ENCODE measurements at regions not wholly inside any gene's neighbourhood (a gene's known extent, or its start where the extent isn't known, plus 50 kb on each side); places are given as distances from the start of the nearest gene placed in this dataset.

GRCh38 chr5:105821800-105822199, 1848.9 kb downstream of the EFNA5 start:
- TF ChIP-seq FOXP2 (optimal IDR thresholded peaks at IDR 0.05; ENCODE audit: borderline replicate concordance, extremely low read depth, extremely low read length, insufficient read depth) (no peak), REST (IDR thresholded peaks at IDR 0.05; ENCODE audit: insufficient read depth in 1 of 2, low read depth in 2 of 2, low read length in 2 of 2) (no peak), TAF1 (IDR thresholded peaks at IDR 0.05; ENCODE audit: borderline replicate concordance, insufficient read depth, low read length) (no peak), SIN3A (IDR thresholded peaks at IDR 0.05; ENCODE audit: borderline replicate concordance, insufficient read depth, low read length) (no peak), POLR2AphosphoS5 (IDR thresholded peaks at IDR 0.05; ENCODE audit: low read depth, low read length) (no peak)

- no peak for TF ChIP-seq POLR2AphosphoS5 (IDR thresholded peaks at IDR 0.05; ENCODE audit: low read depth, low read length)
- TF ChIP-seq TAF1 (IDR thresholded peaks at IDR 0.05; ENCODE audit: borderline replicate concordance, insufficient read depth, low read length): no peak
- TF ChIP-seq SIN3A (IDR thresholded peaks at IDR 0.05; ENCODE audit: borderline replicate concordance, insufficient read depth, low read length): no peak
Observed at GRCh38 chr5:105817914-105818313, 1852.8 kb downstream of the EFNA5 start.

GRCh38 chr5:105817416-105817815, 1853.3 kb downstream of the EFNA5 start:
- TF ChIP-seq FOXP2 (optimal IDR thresholded peaks at IDR 0.05; ENCODE audit: borderline replicate concordance, extremely low read depth, extremely low read length, insufficient read depth): no peak
- no peak for TF ChIP-seq REST (IDR thresholded peaks at IDR 0.05; ENCODE audit: insufficient read depth in 1 of 2, low read depth in 2 of 2, low read length in 2 of 2)
- no peak for TF ChIP-seq TAF1 (IDR thresholded peaks at IDR 0.05; ENCODE audit: borderline replicate concordance, insufficient read depth, low read length)
- no peak for TF ChIP-seq SIN3A (IDR thresholded peaks at IDR 0.05; ENCODE audit: borderline replicate concordance, insufficient read depth, low read length)

- TF ChIP-seq SIN3A (IDR thresholded peaks at IDR 0.05; ENCODE audit: borderline replicate concordance, insufficient read depth, low read length) (no peak), FOXP2 (optimal IDR thresholded peaks at IDR 0.05; ENCODE audit: borderline replicate concordance, extremely low read depth, extremely low read length, insufficient read depth) (no peak)
Observed at GRCh38 chr5:105816961-105817360, 1853.8 kb downstream of the EFNA5 start.

GRCh38 chr5:105812304-105812703, 1858.4 kb downstream of the EFNA5 start:
- TF ChIP-seq FOXP2 (optimal IDR thresholded peaks at IDR 0.05; ENCODE audit: borderline replicate concordance, extremely low read depth, extremely low read length, insufficient read depth) (no peak), SIN3A (IDR thresholded peaks at IDR 0.05; ENCODE audit: borderline replicate concordance, insufficient read depth, low read length) (no peak), POLR2AphosphoS5 (IDR thresholded peaks at IDR 0.05; ENCODE audit: low read depth, low read length) (no peak), REST (IDR thresholded peaks at IDR 0.05; ENCODE audit: insufficient read depth in 1 of 2, low read depth in 2 of 2, low read length in 2 of 2) (no peak), TAF1 (IDR thresholded peaks at IDR 0.05; ENCODE audit: borderline replicate concordance, insufficient read depth, low read length) (no peak)

- TF ChIP-seq POLR2AphosphoS5 (IDR thresholded peaks at IDR 0.05; ENCODE audit: low read depth, low read length): no peak
Observed at GRCh38 chr5:105807951-105808350, 1862.8 kb downstream of the EFNA5 start.

GRCh38 chr5:105807290-105807689, 1863.4 kb downstream of the EFNA5 start:
- TF ChIP-seq REST (IDR thresholded peaks at IDR 0.05; ENCODE audit: insufficient read depth in 1 of 2, low read depth in 2 of 2, low read length in 2 of 2) (no peak), SIN3A (IDR thresholded peaks at IDR 0.05; ENCODE audit: borderline replicate concordance, insufficient read depth, low read length) (no peak), POLR2AphosphoS5 (IDR thresholded peaks at IDR 0.05; ENCODE audit: low read depth, low read length) (no peak), TAF1 (IDR thresholded peaks at IDR 0.05; ENCODE audit: borderline replicate concordance, insufficient read depth, low read length) (no peak), FOXP2 (optimal IDR thresholded peaks at IDR 0.05; ENCODE audit: borderline replicate concordance, extremely low read depth, extremely low read length, insufficient read depth) (no peak)

Data from PFSK-1 (cell line).